Coronary artery (tissue), 2 donors: ENCODE measurements at regions not wholly inside any gene's neighbourhood (a gene's known extent, or its start where the extent isn't known, plus 50 kb on each side); places are given as distances from the start of the nearest gene placed in this dataset.

Source experiments
- DNase-seq: peaks from one replicate; pipeline ENCODE4 v3.0.0-alpha.2; 2017; ENCODE audit warnings: low spot score
- H3K27ac ChIP-seq, 2 donors: fragments of 200-600 bp; sonication (generic); one replicate each; pipeline ENCODE4 v1.5.1; 2016 to 2019
- H3K4me3 ChIP-seq: fragments of 200-600 bp; sonication (generic); 2 replicates; pipeline ENCODE4 v1.5.1; 2016; ENCODE audit warnings: mild to moderate bottlenecking, moderate library complexity
- CTCF ChIP-seq: fragments of 200-600 bp; sonication (generic); IDR thresholded peaks from one replicate; pipeline ENCODE4 v1.5.1; 2019; ENCODE audit warnings: antibody characterized with exemption

DNA sequence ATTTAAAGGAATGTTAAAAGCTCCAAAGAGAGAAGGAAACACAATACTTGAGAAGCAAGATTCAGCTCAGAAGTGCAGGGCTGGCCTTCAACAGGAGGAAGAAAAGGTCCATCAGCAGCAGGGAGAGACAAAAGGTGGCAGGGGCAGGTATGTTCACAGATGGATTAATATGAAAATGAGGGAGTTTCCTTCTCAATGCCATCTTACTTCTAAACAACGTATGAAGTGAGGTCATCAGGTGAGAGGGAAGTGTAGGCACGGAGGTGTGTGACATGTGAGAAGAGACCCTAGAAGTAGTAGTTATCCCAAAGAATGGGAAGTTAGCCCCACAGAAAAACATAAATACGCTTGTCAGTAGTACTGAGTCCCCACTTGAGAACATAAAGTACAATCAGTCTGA, 122.5 kb downstream of the CCER1 start:
- TF ChIP-seq CTCF: no peak
- no peak overlapping the region for H3K4me3 ChIP-seq

DNA sequence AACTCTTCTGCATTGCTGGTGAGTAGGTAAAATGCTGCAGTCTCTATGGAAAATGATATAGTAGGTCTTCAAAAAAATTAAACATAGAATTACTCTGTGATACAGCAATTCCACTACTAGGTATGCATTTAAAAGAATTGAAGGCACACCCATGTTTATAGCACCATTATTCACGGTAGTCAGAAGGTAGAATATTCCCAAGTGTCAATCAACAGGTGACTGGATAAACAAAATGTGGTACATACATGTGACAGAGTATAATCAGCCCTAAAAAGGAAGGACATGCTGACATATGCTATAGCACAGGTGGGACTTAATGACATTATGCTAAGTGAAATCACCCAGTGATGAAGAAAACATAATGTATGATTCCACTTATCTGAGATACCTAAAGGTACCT, 123.3 kb downstream of the CCER1 start:
- DNase-seq: no peak
- Histone ChIP-seq H3K4me3 (no peak overlapping the region), H3K27ac (no peak overlapping the region)
- TF ChIP-seq CTCF: no peak

More for the DNA sequence above, 122.5 kb downstream of the CCER1 start:
- DNase-seq: no peak
- H3K27ac ChIP-seq: no peak overlapping the region

GRCh38 chr12:90829044-90829443, 125.9 kb downstream of the CCER1 start:
- Histone ChIP-seq H3K4me3 (no peak overlapping the region), H3K27ac (no peak overlapping the region)
- DNase-seq: no peak
- no peak for TF ChIP-seq CTCF

DNA sequence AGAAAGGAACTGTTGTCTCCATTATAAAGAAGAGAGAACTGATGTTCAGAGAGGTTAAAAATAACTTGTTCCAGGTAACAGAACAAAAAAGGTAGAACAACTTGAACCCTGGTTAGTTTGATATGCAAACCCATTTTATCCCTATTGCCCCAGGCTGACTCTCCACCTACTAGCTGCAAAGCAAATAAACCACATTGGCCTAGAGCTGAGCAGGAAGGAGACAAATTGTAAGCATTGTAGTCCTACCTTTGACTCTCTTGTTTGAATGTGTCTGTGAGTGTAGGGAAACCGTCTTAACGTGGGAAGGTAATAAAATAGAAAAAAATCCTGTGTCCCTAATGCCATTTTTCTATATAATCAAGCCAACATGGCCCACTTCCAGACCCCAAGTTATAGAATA, 126.4 kb downstream of the CCER1 start:
- no peak overlapping the region for H3K27ac ChIP-seq
- no peak for TF ChIP-seq CTCF
- no peak overlapping the region for H3K4me3 ChIP-seq
- no peak for DNase-seq

- DNase-seq: no peak
- no peak for TF ChIP-seq CTCF
- Histone ChIP-seq H3K4me3 (no peak overlapping the region), H3K27ac (no peak overlapping the region)
These were observed 127.4 kb downstream of the CCER1 start for GRCh38 chr12:90827567-90827966.

- Histone ChIP-seq H3K27ac (no peak overlapping the region), H3K4me3 (no peak overlapping the region)
- DNase-seq: no peak
- no peak for TF ChIP-seq CTCF
These were observed 128.9 kb downstream of the CCER1 start for GRCh38 chr12:90826036-90826435.

DNA sequence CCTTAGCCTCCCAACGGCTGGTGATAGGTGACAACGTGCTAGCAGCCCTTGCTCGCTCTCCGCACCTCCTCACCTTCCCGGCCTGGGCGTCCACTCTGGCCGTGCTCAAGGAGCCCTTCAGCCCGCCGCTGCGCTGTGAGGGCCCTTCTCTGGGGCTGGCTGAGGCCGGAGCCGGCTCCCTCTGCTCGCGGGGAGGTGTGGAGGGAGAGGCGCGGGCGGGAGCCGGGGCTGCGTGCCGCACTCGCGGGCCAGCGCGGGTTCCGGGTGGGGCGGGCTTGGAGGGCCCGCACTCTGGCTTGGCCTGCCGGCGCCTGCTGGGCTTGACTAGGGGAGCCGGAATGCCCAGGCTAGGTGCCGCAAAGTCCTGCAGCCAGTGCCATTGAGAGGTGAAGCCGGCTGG, 131.1 kb downstream of the CCER1 start:
- DNase-seq: no peak
- no peak overlapping the region for H3K4me3 ChIP-seq
- no peak for TF ChIP-seq CTCF

More for the DNA sequence above, 131.1 kb downstream of the CCER1 start:
- H3K27ac ChIP-seq: no peak overlapping the region
